AG04450 (cell line): ENCODE measurements at regions not wholly inside any gene's neighbourhood (a gene's known extent, or its start where the extent isn't known, plus 50 kb on each side); places are given as distances from the start of the nearest gene placed in this dataset.
A peak's percentile ranks its signal among the peaks of the same experiment; 100 is the strongest.

Experiments
- CTCF ChIA-PET: fragments of 300-600, 350-600 bp; formaldehyde crosslinking; extraction: SDS; loops from one replicate; lab custom pipeline; 2022; ENCODE audit warnings: antibody characterized with exemption, inconsistent platforms; lab: Charles Lee
- POLR2A ChIA-PET: fragments of 350-600 bp; formaldehyde crosslinking; extraction: SDS; loops from one replicate; lab custom pipeline; 2021; ENCODE audit warnings: antibody characterized with exemption, inconsistent platforms; lab: Yijun Ruan, JAX
- DNase-seq: peaks from one replicate; pipeline ENCODE4 v3.0.0-alpha.2; 2011; ENCODE audit warnings: low read depth, low spot score
- H3K27ac ChIP-seq: one replicate; pipeline ENCODE4 v1.5.1; 2012; ENCODE audit warnings: low read depth, low read length, control low read depth
- H3K27me3 ChIP-seq: one replicate; pipeline ENCODE4 v1.6.0; 2012; ENCODE audit warnings: low read length; ENCODE audit not compliant: control insufficient read depth, insufficient read depth
- H3K4me3 ChIP-seq: 2 replicates; pipeline ENCODE4 v1.5.1; 2011; ENCODE audit warnings: mild to moderate bottlenecking, low read depth, low read length, control low read depth
- H3K9me3 ChIP-seq: 2 replicates; pipeline ENCODE4 v1.5.1; 2012; ENCODE audit warnings: low read length; ENCODE audit not compliant: control insufficient read depth, insufficient read depth
- TF ChIP-seq, protein P1 (sequence below): IDR thresholded peaks from 2 replicates; pipeline ENCODE4 v1.5.1; 2011; ENCODE audit warnings: low read depth, low read length, control low read depth, inconsistent platforms

DNA sequence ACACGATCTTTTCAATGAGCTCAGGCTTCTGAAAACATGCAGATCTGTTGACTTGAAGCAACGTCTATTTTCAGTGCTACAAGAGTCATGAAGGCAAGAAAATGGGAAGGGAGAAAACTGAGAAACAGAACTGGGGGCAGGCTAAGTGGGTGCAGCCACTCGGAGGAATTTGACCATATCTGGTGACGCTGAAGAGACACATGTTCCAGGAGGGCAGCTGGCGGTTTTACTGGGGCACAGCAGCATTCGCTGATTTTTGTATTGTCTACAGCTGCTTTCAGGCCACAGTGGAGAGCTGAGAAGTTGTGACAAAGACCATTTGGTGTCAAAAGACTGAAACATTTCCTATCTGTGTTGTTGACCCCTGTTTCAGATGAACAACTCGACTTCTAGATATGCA lies 103.0 kb upstream of the ELAC2 start:
- no peak overlapping the region for H3K4me3 ChIP-seq
- TF ChIP-seq, protein P1, sequence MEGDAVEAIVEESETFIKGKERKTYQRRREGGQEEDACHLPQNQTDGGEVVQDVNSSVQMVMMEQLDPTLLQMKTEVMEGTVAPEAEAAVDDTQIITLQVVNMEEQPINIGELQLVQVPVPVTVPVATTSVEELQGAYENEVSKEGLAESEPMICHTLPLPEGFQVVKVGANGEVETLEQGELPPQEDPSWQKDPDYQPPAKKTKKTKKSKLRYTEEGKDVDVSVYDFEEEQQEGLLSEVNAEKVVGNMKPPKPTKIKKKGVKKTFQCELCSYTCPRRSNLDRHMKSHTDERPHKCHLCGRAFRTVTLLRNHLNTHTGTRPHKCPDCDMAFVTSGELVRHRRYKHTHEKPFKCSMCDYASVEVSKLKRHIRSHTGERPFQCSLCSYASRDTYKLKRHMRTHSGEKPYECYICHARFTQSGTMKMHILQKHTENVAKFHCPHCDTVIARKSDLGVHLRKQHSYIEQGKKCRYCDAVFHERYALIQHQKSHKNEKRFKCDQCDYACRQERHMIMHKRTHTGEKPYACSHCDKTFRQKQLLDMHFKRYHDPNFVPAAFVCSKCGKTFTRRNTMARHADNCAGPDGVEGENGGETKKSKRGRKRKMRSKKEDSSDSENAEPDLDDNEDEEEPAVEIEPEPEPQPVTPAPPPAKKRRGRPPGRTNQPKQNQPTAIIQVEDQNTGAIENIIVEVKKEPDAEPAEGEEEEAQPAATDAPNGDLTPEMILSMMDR = no peak
- H3K9me3 ChIP-seq = no peaks in the 10 kb centered on the region
- no peak for DNase-seq
- peaks cover 3% of the 10 kb centered on the region for H3K27me3 ChIP-seq
- ChIA-PET POLR2A (no interaction called here), CTCF (no interaction called here)
- H3K27ac ChIP-seq = no peak overlapping the region

DNA sequence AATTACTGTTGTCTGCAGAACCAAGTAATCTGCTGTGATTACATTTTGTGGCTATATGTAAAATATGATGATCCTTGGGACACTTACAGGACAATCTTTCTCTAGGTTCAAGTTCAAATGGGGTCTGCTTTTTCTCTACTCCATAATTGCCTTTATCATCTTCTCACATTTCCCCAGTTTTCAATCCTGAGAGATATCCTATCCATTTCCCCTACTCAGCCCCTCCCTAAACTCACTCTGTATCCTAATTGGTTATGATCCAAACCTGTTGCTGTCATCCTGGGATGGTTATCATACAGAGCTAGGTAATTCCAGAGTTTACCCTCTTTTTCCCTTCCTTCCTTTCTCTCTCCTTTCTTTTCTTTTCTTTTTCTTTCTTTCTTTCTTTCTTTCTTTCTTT lies 100.5 kb upstream of the ELAC2 start:
- CTCF ChIA-PET = no interaction called here
- Histone ChIP-seq H3K9me3 (no peaks in the 10 kb centered on the region), H3K27ac (no peak overlapping the region), H3K27me3 (peaks cover 5% of the 10 kb centered on the region), H3K4me3 (no peak overlapping the region)
- TF ChIP-seq, protein P1 = no peak
- no peak for DNase-seq
- POLR2A ChIA-PET = no interaction called here

DNA sequence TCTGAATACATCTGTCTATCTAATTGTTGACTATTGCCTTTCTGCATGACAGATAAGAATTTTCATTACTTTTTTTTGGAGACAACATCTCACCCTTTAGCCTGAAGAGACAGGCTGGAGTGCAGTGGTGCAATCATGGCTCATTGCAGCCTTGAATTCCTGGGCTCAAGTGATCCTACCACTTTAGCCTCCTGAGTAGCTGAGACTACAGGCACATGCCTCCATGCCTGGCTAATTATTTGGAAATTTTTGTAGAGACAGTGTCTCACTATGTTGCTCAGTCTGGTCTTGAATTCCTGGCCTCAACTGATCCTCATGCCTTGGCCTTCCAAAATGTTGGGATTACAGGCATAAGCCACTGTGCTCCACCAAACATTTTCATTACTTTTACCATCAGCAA lies 99.8 kb upstream of the ELAC2 start:
- TF ChIP-seq, protein P1 = no peak
- no peak for DNase-seq
- POLR2A ChIA-PET = no interaction called here
- Histone ChIP-seq H3K27me3 (peaks cover 10% of the 10 kb centered on the region), H3K4me3 (no peak overlapping the region), H3K27ac (no peak overlapping the region), H3K9me3 (no peaks in the 10 kb centered on the region)
- CTCF ChIA-PET = no interaction called here

DNA sequence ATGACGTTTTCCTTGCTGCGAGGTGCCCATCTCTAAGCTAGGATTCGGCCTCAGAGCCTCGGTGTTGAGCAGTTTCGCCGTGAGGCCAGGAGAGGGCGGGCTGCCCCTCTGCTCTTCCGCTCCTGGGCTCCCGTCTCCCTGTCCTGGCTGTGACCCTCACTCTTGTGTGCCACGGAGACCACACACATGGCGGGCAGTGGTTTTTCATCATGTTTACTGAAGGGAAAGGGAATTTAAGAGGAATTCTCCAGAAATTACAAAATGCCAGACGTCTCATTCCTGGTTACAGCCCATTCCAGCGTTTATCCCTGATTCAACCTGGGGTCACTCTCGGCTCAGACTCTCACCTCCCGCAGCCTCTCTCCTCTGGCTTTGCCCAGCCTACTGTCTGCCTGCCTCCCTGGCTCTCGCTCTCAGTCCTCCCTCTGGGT lies 96.8 kb upstream of the ELAC2 start:
- peak overlapping the region; percentile 29 for H3K4me3 ChIP-seq
- no peaks in the 10 kb centered on the region for H3K9me3 ChIP-seq
- TF ChIP-seq, protein P1 = peak; percentile 92
- H3K27me3 ChIP-seq = peaks cover 12% of the 10 kb centered on the region
- no peak overlapping the region for H3K27ac ChIP-seq
- peak; percentile 24 for DNase-seq
- ChIA-PET CTCF (interaction anchor here (0.6 to 2.5 kb wide), 18 partner anchors 9 to 1865 kb away, joined by 3 to 19 read pairs (median 4); no protein-coding TSS in a partner anchor), POLR2A (no interaction called here)

DNA sequence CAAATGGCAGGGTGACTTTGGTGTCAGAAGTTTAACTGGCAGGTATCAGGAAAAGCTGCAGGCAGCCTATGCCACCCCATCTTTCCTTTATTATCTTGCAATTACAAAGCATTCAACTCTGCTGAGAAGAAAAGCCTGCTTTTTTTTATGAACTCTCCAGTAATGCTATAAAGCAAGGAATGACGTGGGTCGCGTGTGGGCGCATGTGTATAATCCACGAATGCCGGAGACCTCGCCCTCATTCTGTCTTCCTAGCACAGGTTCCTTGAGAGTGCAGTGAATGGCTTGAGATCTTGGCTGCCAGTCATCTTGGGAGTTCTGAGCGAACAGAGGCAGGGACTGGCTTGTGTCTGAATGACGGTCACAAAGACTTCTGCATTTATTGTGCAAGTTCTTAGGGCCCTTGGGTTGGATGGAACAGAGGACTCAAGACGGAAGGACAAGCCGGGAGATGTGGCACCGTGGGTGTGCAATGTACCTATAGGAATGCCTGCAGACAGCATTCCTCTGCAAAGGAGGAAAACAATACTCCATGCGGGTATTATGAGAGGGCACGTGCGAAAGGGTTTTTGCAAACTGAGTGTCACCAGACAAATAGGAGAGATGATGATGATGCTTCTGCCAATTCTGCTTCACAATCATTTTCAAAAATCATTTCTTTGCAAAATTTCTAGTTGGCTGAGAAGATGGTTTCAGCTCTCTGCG lies 96.1 kb upstream of the ELAC2 start:
- ChIA-PET POLR2A (no interaction called here), CTCF (interaction anchor here (0.6 to 2.5 kb wide), 17 partner anchors 9 to 1813 kb away, joined by 3 to 19 read pairs (median 4); no protein-coding TSS in a partner anchor)
- TF ChIP-seq, protein P1 = no peak
- Histone ChIP-seq H3K9me3 (no peaks in the 10 kb centered on the region), H3K4me3 (no peak overlapping the region), H3K27ac (no peak overlapping the region), H3K27me3 (peaks cover 11% of the 10 kb centered on the region)
- no peak for DNase-seq
